Tibial artery (tissue), 4 donors: ENCODE measurements at regions not wholly inside any gene's neighbourhood (a gene's known extent, or its start where the extent isn't known, plus 50 kb on each side); places are given as distances from the start of the nearest gene placed in this dataset.
"Not testable (repeated sequence)": the region's sequence is repeated elsewhere in the genome, so short reads cannot be mapped to it uniquely, and the experiment has no call there.

ENCODE experiments used
- DNase-seq, 2 donors: peaks; one replicate each; pipeline ENCODE4 v3.0.0-alpha.2; 2019
- H3K27ac ChIP-seq, 2 donors: fragments of 200-600 bp; sonication (generic) in 1 of 2; 1 replicate in 1 of 2; 2 replicates in 1 of 2; pipeline ENCODE4 v1.5.1; 2018 to 2019; ENCODE audit warnings: mild to moderate bottlenecking in 1 of 2
- H3K27me3 ChIP-seq, 2 donors: fragments of 200-600 bp; sonication (generic) in 1 of 2; one replicate each; pipeline versions ENCODE4 v1.5.1 to v1.6.0; 2016 to 2019
- H3K36me3 ChIP-seq, 3 donors: fragments of 200-600 bp; sonication (generic) in 2 of 3; one replicate each; pipeline ENCODE4 v1.5.1; 2016 to 2019; ENCODE audit warnings: mild to moderate bottlenecking in 2 of 3
- H3K4me1 ChIP-seq, 4 donors: fragments of 200-600 bp; sonication (generic) in 2 of 4; 1 replicate in 3 of 4; 2 replicates in 1 of 4; pipeline ENCODE4 v1.5.1; 2016 to 2019
- H3K4me3 ChIP-seq, 2 donors: fragments of 200-600 bp; sonication (generic) in 1 of 2; 1 replicate in 1 of 2; 2 replicates in 1 of 2; pipeline ENCODE4 v1.5.1; 2018 to 2019; ENCODE audit warnings: mild to moderate bottlenecking in 2 of 2
- H3K9me3 ChIP-seq, 3 donors: fragments of 200-600 bp; sonication (generic) in 1 of 3; one replicate each; pipeline ENCODE4 v1.5.1; 2016 to 2019
- intact Hi-C: fragments of 100-400 bp; cut with DNase I; formaldehyde crosslinking; loops from one replicate; pipeline ENCODE4 v1.15.0; 2023; ENCODE audit warnings: low total_unique reads
- TF ChIP-seq, protein P1 (sequence below), 2 experiments: fragments of 200-600 bp in 1 of 2; fragments of 450-650 bp in 1 of 2; IDR thresholded peaks; one replicate each; pipeline ENCODE4 v1.5.1; 2017 to 2019; ENCODE audit warnings: antibody characterized with exemption in 2 of 2, mild to moderate bottlenecking in 1 of 2, moderate library complexity in 1 of 2

DNA sequence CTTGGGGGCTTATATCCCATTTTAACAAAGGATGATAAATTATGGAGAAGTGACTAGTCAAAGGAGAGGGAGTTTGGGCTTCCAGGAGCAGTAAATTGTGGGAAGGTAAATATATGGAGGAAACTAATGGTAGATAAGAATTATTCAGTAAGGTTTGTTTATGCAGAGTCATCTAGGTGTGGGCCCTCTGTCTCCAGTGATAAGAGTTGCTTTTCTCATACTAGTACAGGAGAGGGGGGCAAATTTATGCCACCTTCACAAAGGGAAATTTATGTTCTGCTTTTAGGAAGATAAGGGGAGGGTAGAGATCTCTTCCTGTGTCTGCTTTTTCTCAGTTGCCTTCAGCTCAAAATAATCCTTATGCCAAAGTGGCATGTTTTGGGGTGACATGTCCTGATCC, 383.7 kb upstream of the PPP2R3A start:
- H3K27ac ChIP-seq: no peak overlapping the region
- H3K4me3 ChIP-seq: no peak overlapping the region
- H3K4me1 ChIP-seq: no peaks in the 10 kb centered on the region
- no peaks in the 10 kb centered on the region for H3K27me3 ChIP-seq
- DNase-seq: no peak
- TF ChIP-seq, protein P1, sequence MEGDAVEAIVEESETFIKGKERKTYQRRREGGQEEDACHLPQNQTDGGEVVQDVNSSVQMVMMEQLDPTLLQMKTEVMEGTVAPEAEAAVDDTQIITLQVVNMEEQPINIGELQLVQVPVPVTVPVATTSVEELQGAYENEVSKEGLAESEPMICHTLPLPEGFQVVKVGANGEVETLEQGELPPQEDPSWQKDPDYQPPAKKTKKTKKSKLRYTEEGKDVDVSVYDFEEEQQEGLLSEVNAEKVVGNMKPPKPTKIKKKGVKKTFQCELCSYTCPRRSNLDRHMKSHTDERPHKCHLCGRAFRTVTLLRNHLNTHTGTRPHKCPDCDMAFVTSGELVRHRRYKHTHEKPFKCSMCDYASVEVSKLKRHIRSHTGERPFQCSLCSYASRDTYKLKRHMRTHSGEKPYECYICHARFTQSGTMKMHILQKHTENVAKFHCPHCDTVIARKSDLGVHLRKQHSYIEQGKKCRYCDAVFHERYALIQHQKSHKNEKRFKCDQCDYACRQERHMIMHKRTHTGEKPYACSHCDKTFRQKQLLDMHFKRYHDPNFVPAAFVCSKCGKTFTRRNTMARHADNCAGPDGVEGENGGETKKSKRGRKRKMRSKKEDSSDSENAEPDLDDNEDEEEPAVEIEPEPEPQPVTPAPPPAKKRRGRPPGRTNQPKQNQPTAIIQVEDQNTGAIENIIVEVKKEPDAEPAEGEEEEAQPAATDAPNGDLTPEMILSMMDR (IDR thresholded peaks at IDR 0.05): no peak
- no peaks in the 10 kb centered on the region for H3K36me3 ChIP-seq
- no peaks in the 10 kb centered on the region for H3K9me3 ChIP-seq
- intact Hi-C loops: no loop called here

DNA sequence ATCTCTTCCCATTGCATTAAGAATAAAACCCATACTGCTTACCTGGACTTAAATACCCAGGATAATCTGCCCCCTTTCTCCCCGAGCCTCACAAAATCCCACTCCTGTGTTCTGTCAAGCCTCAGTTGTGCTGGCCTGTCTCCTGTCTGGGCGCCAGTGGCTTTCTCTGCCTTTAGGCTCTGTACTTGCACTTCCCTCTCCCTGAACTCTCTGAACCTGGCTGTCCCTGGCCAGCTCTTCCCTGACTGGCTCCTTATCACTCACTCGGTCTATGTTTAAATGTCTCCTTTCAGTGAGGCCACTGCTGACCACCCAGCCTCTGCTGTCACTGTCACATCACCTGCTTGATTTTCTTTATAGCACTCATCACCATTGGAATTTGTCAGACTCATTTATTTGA, 382.7 kb upstream of the PPP2R3A start:
- no peak for DNase-seq
- intact Hi-C loops: no loop called here
- Histone ChIP-seq H3K9me3 (no peaks in the 10 kb centered on the region), H3K4me3 (no peak overlapping the region), H3K36me3 (no peaks in the 10 kb centered on the region), H3K27ac (no peak overlapping the region), H3K27me3 (no peaks in the 10 kb centered on the region), H3K4me1 (no peaks in the 10 kb centered on the region)
- TF ChIP-seq, protein P1 (IDR thresholded peaks at IDR 0.05): no peak

DNA sequence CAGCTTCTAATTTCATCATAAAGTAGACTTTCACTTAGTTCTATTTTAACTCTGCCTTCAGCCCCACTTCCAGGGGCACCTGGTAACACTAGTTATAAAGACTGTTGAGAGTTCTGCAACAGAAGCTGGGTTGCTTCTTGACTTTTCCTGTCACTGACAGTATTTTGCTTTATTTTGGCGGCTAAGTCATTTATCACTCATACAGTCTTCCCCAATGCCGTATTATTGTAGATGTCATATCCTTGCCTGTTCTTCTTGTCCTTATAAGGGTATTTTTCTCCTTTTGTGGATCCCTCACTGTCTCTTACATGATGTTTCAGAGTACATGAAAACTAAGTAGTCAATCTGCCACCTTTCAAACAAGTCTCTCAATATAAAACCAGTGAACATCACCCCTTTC, 369.0 kb upstream of the PPP2R3A start:
- intact Hi-C loops: no loop called here
- Histone ChIP-seq H3K27me3 (no peaks in the 10 kb centered on the region), H3K27ac (no peak overlapping the region), H3K4me1 (no peaks in the 10 kb centered on the region), H3K4me3 (no peak overlapping the region), H3K36me3 (no peaks in the 10 kb centered on the region), H3K9me3 (peaks cover 0 to 4% (median 0%) of the 10 kb centered on the region in 3 donors)
- TF ChIP-seq, protein P1 (IDR thresholded peaks at IDR 0.05): no peak
- no peak for DNase-seq

DNA sequence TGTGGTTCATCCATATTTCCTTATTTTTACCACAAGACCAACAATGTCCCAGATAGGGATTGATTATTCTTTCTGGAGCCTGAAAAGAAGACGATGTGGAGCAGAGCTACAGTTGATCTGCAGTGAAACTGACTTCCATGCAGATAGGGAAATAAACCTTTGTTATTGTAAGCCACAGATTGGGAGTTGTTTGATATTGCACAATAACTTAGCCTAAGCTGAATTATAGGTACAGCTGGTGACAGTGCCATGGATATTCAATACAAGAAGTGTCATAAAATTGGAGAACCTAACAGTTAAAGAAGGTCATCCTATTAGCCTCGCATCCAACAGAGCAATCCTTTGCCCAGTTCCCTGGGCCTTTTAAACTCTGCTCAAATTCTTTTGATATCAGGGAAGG, 367.7 kb upstream of the PPP2R3A start:
- Histone ChIP-seq H3K27ac (no peak overlapping the region), H3K4me1 (no peaks in the 10 kb centered on the region), H3K9me3 (no peaks in the 10 kb centered on the region), H3K4me3 (no peak overlapping the region), H3K27me3 (no peaks in the 10 kb centered on the region), H3K36me3 (no peaks in the 10 kb centered on the region)
- DNase-seq: no peak
- TF ChIP-seq, protein P1 (IDR thresholded peaks at IDR 0.05): no peak
- intact Hi-C loops: no loop called here

DNA sequence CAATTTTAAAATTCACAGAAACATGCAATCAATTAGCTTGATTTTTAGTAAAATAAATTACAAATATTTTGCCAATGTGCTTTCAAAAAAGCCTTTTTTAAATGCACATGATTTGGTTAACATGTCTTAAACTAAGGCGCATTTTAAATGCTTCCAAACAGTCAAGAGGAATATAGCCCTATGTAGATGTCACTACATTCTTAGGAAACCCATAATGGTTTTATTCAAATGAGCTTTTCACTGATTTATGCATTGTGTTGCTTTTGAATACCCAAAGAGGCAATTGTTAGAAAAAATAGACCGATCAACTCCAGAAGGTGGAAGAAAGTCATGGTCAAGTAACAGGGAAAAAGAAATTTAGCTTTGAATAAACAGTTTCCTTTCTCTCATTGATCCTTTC, 366.9 kb upstream of the PPP2R3A start:
- H3K27me3 ChIP-seq: no peaks in the 10 kb centered on the region
- no peaks in the 10 kb centered on the region for H3K9me3 ChIP-seq
- H3K36me3 ChIP-seq: no peaks in the 10 kb centered on the region
- TF ChIP-seq, protein P1 (IDR thresholded peaks at IDR 0.05): no peak
- no peak for DNase-seq
- H3K27ac ChIP-seq: no peak overlapping the region
- H3K4me1 ChIP-seq: no peaks in the 10 kb centered on the region
- no peak overlapping the region for H3K4me3 ChIP-seq
- intact Hi-C loops: no loop called here

DNA sequence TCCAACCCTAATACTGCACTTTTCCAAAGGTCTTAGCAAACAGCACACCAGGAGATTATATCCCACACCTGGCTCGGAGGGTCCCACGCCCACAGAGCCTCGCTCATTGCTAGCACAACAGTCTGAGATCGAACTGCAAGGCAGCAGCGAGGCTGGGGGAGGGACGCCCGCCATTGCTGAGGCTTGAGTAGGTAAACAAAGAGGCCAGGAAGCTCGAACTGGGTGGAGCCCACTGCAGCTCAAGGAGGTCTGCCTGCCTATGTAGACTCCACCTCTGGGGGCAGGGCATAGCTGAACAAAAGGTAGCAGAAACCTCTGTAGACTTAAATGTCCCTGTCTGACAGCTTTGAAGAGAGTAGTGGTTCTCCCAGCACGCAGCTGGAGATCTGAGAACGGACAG, 361.0 kb upstream of the PPP2R3A start:
- H3K4me3 ChIP-seq, H3K36me3 ChIP-seq, H3K27me3 ChIP-seq, DNase-seq, H3K27ac ChIP-seq, H3K4me1 ChIP-seq, H3K9me3 ChIP-seq, intact Hi-C loops: not testable (repeated sequence)
